ENCODE measurements at regions not wholly inside any gene's neighbourhood (a gene's known extent, or its start where the extent isn't known, plus 50 kb on each side); places are given as distances from the start of the nearest gene placed in this dataset.

- no peaks in the 10 kb centered on the region for H3K36me3 ChIP-seq (ENCODE audit: control insufficient read depth in 2 of 4, insufficient read depth in 4 of 4, low read length in 3 of 4)
- H3K23ac ChIP-seq (ENCODE audit: insufficient read length), result no peak overlapping the region
- FAIRE-seq, result no peak
- no peaks in the 10 kb centered on the region for H3K27me3 ChIP-seq (replicated peaks in 1 of 4; ENCODE audit: control insufficient read depth in 3 of 4, extremely low read depth in 1 of 4, insufficient read depth in 3 of 4, low read length in 3 of 4)
- H3K23me2 ChIP-seq (ENCODE audit: low read depth, low read length), result no peaks in the 10 kb centered on the region
- no peak overlapping the region for H2BK12ac ChIP-seq (ENCODE audit: low read depth, low read length)
- ChIA-PET CTCF (ENCODE audit: partially characterized antibody) (interaction anchor here (0.7 kb wide), 1 partner anchor 183 kb away, joined by 3 read pairs; no protein-coding TSS in a partner anchor), POLR2A (ENCODE audit: partially characterized antibody) (no interaction called here)
- 73% methylated on average over 2 of the region's 2 CpGs; no CpG with 5 or more reads in 1 of the 2 experiments for WGBS, 2 experiments (ENCODE audit: extremely low coverage in 1 of 2, insufficient coverage in 1 of 2, insufficient read length in 1 of 2, insufficient replicate concordance in 2 of 2, low coverage in 1 of 2, low lambda C conversion rate in 2 of 2, missing lambda C conversion rate in 1 of 2)
- H2BK5ac ChIP-seq (ENCODE audit: low read depth, low read length), result no peak overlapping the region
- no peak overlapping the region for H3K4me3 ChIP-seq (ENCODE audit: extremely low read depth in 1 of 4, insufficient read depth in 2 of 4, low read depth in 3 of 4, low read length in 4 of 4)
- H3K4me2 ChIP-seq (ENCODE audit: insufficient read depth in 1 of 2, low read depth in 2 of 2, low read length in 2 of 2), result no peak overlapping the region
- H2AK5ac ChIP-seq (ENCODE audit: low read depth, low read length), result no peak overlapping the region; the same call in 1 of the 2 replicates
- H3K27ac ChIP-seq (ENCODE audit: low read depth, low read length), result no peak overlapping the region
- H2AFZ ChIP-seq (ENCODE audit: low read length), result no peak overlapping the region
- H3K56ac ChIP-seq (replicated peaks; ENCODE audit: insufficient read length, low read depth, low read length), result no peak overlapping the region
- no peak overlapping the region for H4K91ac ChIP-seq (replicated peaks; ENCODE audit: insufficient read length, low read length)
- no peak overlapping the region for H3K4ac ChIP-seq (replicated peaks; ENCODE audit: insufficient read length, low read depth, low read length)
- DNase-seq (ENCODE audit: low read depth in 1 of 2, low spot score in 2 of 2), result no peak
- H3K79me1 ChIP-seq (ENCODE audit: low read depth, low read length), result no peaks in the 10 kb centered on the region
- no peaks in the 10 kb centered on the region for H3K4me1 ChIP-seq (replicated peaks in 1 of 4; ENCODE audit: control insufficient read depth in 3 of 4, insufficient read depth in 4 of 4, low read length in 3 of 4)
- H2BK20ac ChIP-seq (ENCODE audit: low read length), result no peak overlapping the region
- no peak overlapping the region; the same call in 1 of the 2 replicates for H3K18ac ChIP-seq (ENCODE audit: extremely low read depth, low read length)
- no peak overlapping the region for H4K8ac ChIP-seq (ENCODE audit: extremely low read depth, insufficient read depth, low read length)
- H4K20me1 ChIP-seq (replicated peaks in 1 of 2; ENCODE audit: control insufficient read depth in 1 of 2, insufficient read depth in 2 of 2, low read length in 2 of 2), result peaks cover 0 to 2% of the 10 kb centered on the region in 2 experiments
- no peak overlapping the region for H2BK15ac ChIP-seq (ENCODE audit: low read length)
- no peaks in the 10 kb centered on the region for H3K79me2 ChIP-seq (ENCODE audit: control insufficient read depth in 1 of 2, insufficient read depth in 2 of 2, low read length in 2 of 2)
- no peak overlapping the region for H4K5ac ChIP-seq (ENCODE audit: insufficient read length, low read depth, low read length)
- H3K14ac ChIP-seq (ENCODE audit: insufficient read length), result no peak overlapping the region
- H3K9me3 ChIP-seq (ENCODE audit: insufficient read depth in 2 of 2, low read depth in 1 of 2, low read length in 1 of 2), result no peaks in the 10 kb centered on the region
- no peak overlapping the region for H2BK120ac ChIP-seq (replicated peaks; ENCODE audit: low read depth, low read length)
- H3K9ac ChIP-seq (replicated peaks in 1 of 4; ENCODE audit: extremely low read depth in 1 of 4, low read depth in 3 of 4, low read length in 3 of 4), result no peak overlapping the region
- TF ChIP-seq SP4 (IDR thresholded peaks at IDR 0.05; ENCODE audit: low read length), result no peak
- no peak for TF ChIP-seq HDAC6 (IDR thresholded peaks at IDR 0.05; ENCODE audit: low read depth, low read length)
- TF ChIP-seq CTCF (IDR thresholded peaks at IDR 0.05; ENCODE audit: control extremely low read depth in 1 of 3, insufficient read depth in 1 of 3, low read depth in 1 of 3, low read length in 3 of 3), result no peak
- TF ChIP-seq FOSL1 (IDR thresholded peaks at IDR 0.05; ENCODE audit: insufficient read depth, low read depth, low read length), result no peak
- no peak for TF ChIP-seq HDAC2 (IDR thresholded peaks at IDR 0.05; ENCODE audit: borderline replicate concordance in 1 of 2, low read depth in 2 of 2, low read length in 2 of 2)
- no peak for TF ChIP-seq YY1 (IDR thresholded peaks at IDR 0.05; ENCODE audit: low read depth, low read length)
- no peak for TF ChIP-seq JUN (IDR thresholded peaks at IDR 0.05; ENCODE audit: low read depth, low read length)
- no peak for TF ChIP-seq USF2 (IDR thresholded peaks at IDR 0.05; ENCODE audit: low read length)
- no peak for TF ChIP-seq CEBPB (IDR thresholded peaks at IDR 0.05; ENCODE audit: low read depth, low read length)
- no peak for TF ChIP-seq JUND (IDR thresholded peaks at IDR 0.05; ENCODE audit: low read length)
Observed at GRCh38 chr15:93305306-93305705, 216.3 kb upstream of the RGMA start.

Data from H1 (cell line).